Neutrophil (primary cell): ENCODE measurements at regions not wholly inside any gene's neighbourhood (a gene's known extent, or its start where the extent isn't known, plus 50 kb on each side); places are given as distances from the start of the nearest gene placed in this dataset.

ENCODE experiments used
- H3K27ac ChIP-seq: fragments of 200-600 bp; sonication (generic); 2 replicates; pipeline ENCODE4 v1.5.1; 2016; ENCODE audit warnings: mild to moderate bottlenecking, moderate library complexity
- H3K27me3 ChIP-seq: fragments of 200-600 bp; sonication (generic); 2 replicates; pipeline ENCODE4 v1.6.0; 2016; ENCODE audit warnings: mild to moderate bottlenecking
- H3K36me3 ChIP-seq: fragments of 200-600 bp; sonication (generic); 2 replicates; pipeline ENCODE4 v1.5.1; 2017
- H3K4me1 ChIP-seq, 2 experiments: fragments of 200-600 bp in 1 of 2; sonication (generic) in 1 of 2; 1 replicate in 1 of 2; 2 replicates in 1 of 2; pipeline versions ENCODE4 v1.5.1 to v1.6.1; 2013 to 2016; ENCODE audit warnings: low read depth in 1 of 2, low read length in 1 of 2, mild to moderate bottlenecking in 1 of 2, moderate library complexity in 1 of 2; ENCODE audit not compliant: control insufficient read depth in 1 of 2, insufficient read depth in 1 of 2
- H3K4me3 ChIP-seq, 2 experiments: fragments of 200-600 bp in 1 of 2; sonication (generic) in 1 of 2; 1 replicate in 1 of 2; 2 replicates in 1 of 2; pipeline ENCODE4 v1.5.1; 2013 to 2016; ENCODE audit warnings: low read depth in 1 of 2, low read length in 1 of 2, mild to moderate bottlenecking in 1 of 2, moderate library complexity in 1 of 2
- H3K9me3 ChIP-seq: fragments of 200-600 bp; sonication (generic); 2 replicates; pipeline ENCODE4 v1.5.1; 2016
- CTCF ChIP-seq: fragments of 200-600 bp; sonication (generic); IDR thresholded peaks from 2 replicates; pipeline ENCODE4 v1.5.1; 2016; ENCODE audit warnings: antibody characterized with exemption

- no peak for TF ChIP-seq CTCF
- no peak overlapping the region for H3K27ac ChIP-seq
- no peaks in the 10 kb centered on the region for H3K4me1 ChIP-seq
- no peak overlapping the region for H3K4me3 ChIP-seq
- no peaks in the 10 kb centered on the region for H3K36me3 ChIP-seq
- no peaks in the 10 kb centered on the region for H3K27me3 ChIP-seq
- no peaks in the 10 kb centered on the region for H3K9me3 ChIP-seq
Measured at GRCh38 chrX:7414753-7415152, 266.8 kb upstream of the PUDP start.

GRCh38 chrX:7412840-7413239, 264.9 kb upstream of the PUDP start:
- TF ChIP-seq CTCF: no peak
- Histone ChIP-seq H3K36me3 (no peaks in the 10 kb centered on the region), H3K4me3 (no peak overlapping the region)

GRCh38 chrX:7409866-7410265, 261.9 kb upstream of the PUDP start:
- no peaks in the 10 kb centered on the region for H3K9me3 ChIP-seq
- no peak overlapping the region for H3K4me3 ChIP-seq
- no peaks in the 10 kb centered on the region for H3K36me3 ChIP-seq
- H3K4me1 ChIP-seq: no peaks in the 10 kb centered on the region
- TF ChIP-seq CTCF: no peak
- no peaks in the 10 kb centered on the region for H3K27me3 ChIP-seq
- H3K27ac ChIP-seq: no peak overlapping the region

More at GRCh38 chrX:7412840-7413239, 264.9 kb upstream of the PUDP start:
- Histone ChIP-seq H3K4me1 (no peaks in the 10 kb centered on the region), H3K9me3 (no peaks in the 10 kb centered on the region), H3K27ac (no peak overlapping the region), H3K27me3 (no peaks in the 10 kb centered on the region)

- H3K9me3 ChIP-seq: no peaks in the 10 kb centered on the region
- no peak overlapping the region for H3K4me3 ChIP-seq
- no peaks in the 10 kb centered on the region for H3K27me3 ChIP-seq
- no peaks in the 10 kb centered on the region for H3K4me1 ChIP-seq
- TF ChIP-seq CTCF: no peak
- no peak overlapping the region for H3K27ac ChIP-seq
- H3K36me3 ChIP-seq: no peaks in the 10 kb centered on the region
Measured at GRCh38 chrX:7399373-7399772, 251.4 kb upstream of the PUDP start.

- no peaks in the 10 kb centered on the region for H3K27me3 ChIP-seq
- H3K9me3 ChIP-seq: no peaks in the 10 kb centered on the region
- no peaks in the 10 kb centered on the region for H3K36me3 ChIP-seq
- no peak overlapping the region for H3K27ac ChIP-seq
- no peak overlapping the region for H3K4me3 ChIP-seq
- TF ChIP-seq CTCF: no peak
- no peaks in the 10 kb centered on the region for H3K4me1 ChIP-seq
Measured at GRCh38 chrX:7390441-7390840, 242.5 kb upstream of the PUDP start.

- Histone ChIP-seq H3K36me3 (no peaks in the 10 kb centered on the region), H3K4me3 (no peak overlapping the region), H3K27ac (no peak overlapping the region), H3K27me3 (no peaks in the 10 kb centered on the region), H3K4me1 (no peaks in the 10 kb centered on the region), H3K9me3 (no peaks in the 10 kb centered on the region)
- no peak for TF ChIP-seq CTCF
Measured at GRCh38 chrX:7389576-7389975, 241.6 kb upstream of the PUDP start.
